Hepatocyte (in vitro differentiated cells): ENCODE measurements at regions not wholly inside any gene's neighbourhood (a gene's known extent, or its start where the extent isn't known, plus 50 kb on each side); places are given as distances from the start of the nearest gene placed in this dataset.

ENCODE experiments used
- CTCF ChIP-seq: fragments of 200-600 bp; sonication (generic); IDR thresholded peaks from 2 replicates; pipeline ENCODE4 v1.5.1; 2016; ENCODE audit warnings: antibody characterized with exemption, mild to moderate bottlenecking; ENCODE audit not compliant: poor library complexity
- EZH2 ChIP-seq: fragments of 200-600 bp; sonication (generic); IDR thresholded peaks from 2 replicates; pipeline ENCODE4 v1.6.1; 2016; ENCODE audit warnings: antibody characterized with exemption, mild to moderate bottlenecking, borderline replicate concordance
- EZH2phosphoT487 ChIP-seq: fragments of 200-600 bp; sonication (generic); IDR thresholded peaks from one replicate; pipeline ENCODE4 v1.6.1; 2018; ENCODE audit warnings: antibody characterized with exemption, mild to moderate bottlenecking, low read depth, moderate library complexity; ENCODE audit not compliant: unreplicated experiment, severe bottlenecking

- no peak for TF ChIP-seq EZH2
- no peak for TF ChIP-seq CTCF
- no peak for TF ChIP-seq EZH2phosphoT487
Observed at GRCh38 chr20:54293526-54293925, 85.6 kb downstream of the PFDN4 start.
